ENCODE measurements at regions not wholly inside any gene's neighbourhood (a gene's known extent, or its start where the extent isn't known, plus 50 kb on each side); places are given as distances from the start of the nearest gene placed in this dataset.

- no peak for DNase-seq (ENCODE audit: low read depth)
- no peak for TF ChIP-seq CTCF (IDR thresholded peaks at IDR 0.05; ENCODE audit: low read depth, low read length, missing control alignments)
- no peak overlapping the region for H3K4me3 ChIP-seq (ENCODE audit: low read depth, low read length)
Measured at GRCh38 chr22:47692811-47693210, 930.4 kb downstream of the TBC1D22A start.

- no peak overlapping the region for H3K4me3 ChIP-seq (ENCODE audit: low read depth, low read length)
- DNase-seq (ENCODE audit: low read depth) = no peak
- TF ChIP-seq CTCF (IDR thresholded peaks at IDR 0.05; ENCODE audit: low read depth, low read length, missing control alignments) = no peak
Measured at GRCh38 chr22:47691152-47691895, 928.9 kb downstream of the TBC1D22A start.

- no peak for DNase-seq (ENCODE audit: low read depth)
- TF ChIP-seq CTCF (IDR thresholded peaks at IDR 0.05; ENCODE audit: low read depth, low read length, missing control alignments) = no peak
- H3K4me3 ChIP-seq (ENCODE audit: low read depth, low read length) = no peak overlapping the region
Measured at GRCh38 chr22:47690586-47690985, 928.1 kb downstream of the TBC1D22A start.

GRCh38 chr22:47690166-47690565 is 927.7 kb downstream of the TBC1D22A start:
- no peak for TF ChIP-seq CTCF (IDR thresholded peaks at IDR 0.05; ENCODE audit: low read depth, low read length, missing control alignments)
- no peak overlapping the region for H3K4me3 ChIP-seq (ENCODE audit: low read depth, low read length)
- no peak for DNase-seq (ENCODE audit: low read depth)

GRCh38 chr22:47687776-47688175 is 925.3 kb downstream of the TBC1D22A start:
- no peak for DNase-seq (ENCODE audit: low read depth)
- TF ChIP-seq CTCF (IDR thresholded peaks at IDR 0.05; ENCODE audit: low read depth, low read length, missing control alignments) = no peak

GRCh38 chr22:47687346-47687655 is 924.9 kb downstream of the TBC1D22A start:
- no peak for TF ChIP-seq CTCF (IDR thresholded peaks at IDR 0.05; ENCODE audit: low read depth, low read length, missing control alignments)
- no peak overlapping the region for H3K4me3 ChIP-seq (ENCODE audit: low read depth, low read length)
- DNase-seq (ENCODE audit: low read depth) = no peak

More at GRCh38 chr22:47687776-47688175, 925.3 kb downstream of the TBC1D22A start:
- no peak overlapping the region for H3K4me3 ChIP-seq (ENCODE audit: low read depth, low read length)
